NCI-H1436 treated with DMSO at 0.1 percent for 48 hours (cell line): ENCODE measurements at regions not wholly inside any gene's neighbourhood (a gene's known extent, or its start where the extent isn't known, plus 50 kb on each side); places are given as distances from the start of the nearest gene placed in this dataset.
"Not testable (repeated sequence)": the region's sequence is repeated elsewhere in the genome, so short reads cannot be mapped to it uniquely, and the experiment has no call there.

ENCODE experiments used
- DNase-seq: peaks from one replicate; lab custom pipeline; 2025; lab: John Stamatoyannopoulos, UW

DNA sequence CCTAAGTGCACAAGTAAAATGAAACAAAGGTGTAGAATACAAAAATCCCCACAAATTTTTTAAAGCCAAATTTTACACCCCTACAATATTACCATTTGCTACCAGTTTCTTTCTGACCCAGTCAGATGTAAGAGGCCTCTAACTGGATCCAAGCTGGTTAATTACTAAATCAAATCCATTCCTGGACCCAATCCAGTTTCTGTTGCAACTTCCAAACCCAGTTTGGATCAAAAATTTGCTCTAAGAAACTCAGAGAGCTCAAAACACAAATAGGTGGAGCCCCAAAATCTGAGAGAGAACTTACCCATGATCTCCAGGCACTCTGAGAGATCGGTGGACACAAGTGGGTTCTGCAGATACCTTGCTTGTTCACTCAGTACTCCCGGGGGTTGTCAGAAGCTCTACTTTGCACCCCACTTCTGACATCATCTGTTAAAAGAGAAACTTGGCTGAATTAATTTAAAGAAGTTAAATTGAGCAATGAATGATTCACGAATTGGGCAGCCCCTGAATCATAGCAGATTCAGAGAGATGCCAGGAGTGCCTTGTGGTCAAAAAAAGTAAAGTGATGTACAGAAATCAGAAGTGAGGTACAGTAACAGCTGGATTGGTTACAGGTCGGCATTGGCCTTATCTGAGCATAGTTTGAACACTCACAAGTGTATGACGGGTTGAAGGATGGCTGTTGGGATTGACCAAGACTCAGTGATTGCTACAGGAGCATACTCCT is 448.0 kb downstream of the KCNT2 start:
- no peak for DNase-seq

DNA sequence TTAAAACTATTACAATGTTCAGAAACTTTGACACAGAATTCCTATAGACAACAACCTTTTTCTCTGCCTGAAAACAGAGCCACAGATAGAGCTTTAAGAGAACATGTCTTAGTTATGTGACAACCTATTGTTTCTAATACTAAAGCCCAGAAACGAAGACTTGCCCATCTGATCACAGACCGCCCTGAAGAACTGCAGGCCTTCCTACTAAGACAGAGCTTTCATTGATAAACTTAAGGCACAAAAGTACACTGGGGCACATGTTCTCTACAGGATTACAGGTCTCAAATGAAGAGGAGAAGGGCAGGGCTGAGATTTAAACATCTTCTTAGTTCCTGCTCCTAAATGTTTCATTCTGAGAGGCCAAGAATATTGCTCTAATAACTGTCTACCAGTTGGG is 452.7 kb downstream of the KCNT2 start:
- DNase-seq: no peak

DNA sequence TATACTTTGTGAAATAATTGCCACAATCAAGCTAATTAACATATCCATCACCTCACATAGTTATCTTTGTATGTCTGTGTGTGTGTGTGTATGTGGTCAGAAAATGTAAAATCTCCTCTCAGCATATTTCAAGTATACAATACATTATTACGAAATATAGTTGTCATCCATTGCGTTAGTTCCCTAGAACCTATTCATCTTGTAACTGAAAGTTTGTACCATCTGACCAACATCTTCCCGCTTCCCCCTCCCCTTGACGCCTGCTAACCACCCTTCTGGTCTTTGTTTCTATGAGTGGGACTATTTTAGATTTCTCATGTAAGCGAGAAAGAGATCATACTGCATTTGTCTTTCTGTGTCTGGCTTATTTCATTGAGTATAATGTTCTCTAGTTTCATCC is 455.3 kb downstream of the KCNT2 start:
- no peak for DNase-seq

DNA sequence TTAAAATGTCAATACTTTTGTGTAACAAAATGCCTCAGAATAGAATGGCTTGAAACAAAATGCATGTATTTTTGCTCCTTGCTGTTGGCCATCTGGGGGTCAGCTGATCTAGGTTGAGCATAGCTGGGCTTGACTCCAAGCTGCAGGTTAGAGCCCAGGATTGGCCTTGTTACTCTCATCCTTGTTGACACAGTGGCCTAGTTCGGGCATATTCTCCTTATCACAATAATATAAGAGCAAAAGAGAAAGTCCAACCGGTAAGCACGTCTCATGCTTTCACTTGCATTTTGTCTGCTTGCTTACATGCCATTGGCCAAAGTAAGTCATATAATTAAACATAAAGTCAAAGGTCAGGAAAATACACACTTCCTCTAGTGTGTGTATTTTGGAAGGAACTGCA is 456.2 kb downstream of the KCNT2 start:
- DNase-seq: no peak

DNA sequence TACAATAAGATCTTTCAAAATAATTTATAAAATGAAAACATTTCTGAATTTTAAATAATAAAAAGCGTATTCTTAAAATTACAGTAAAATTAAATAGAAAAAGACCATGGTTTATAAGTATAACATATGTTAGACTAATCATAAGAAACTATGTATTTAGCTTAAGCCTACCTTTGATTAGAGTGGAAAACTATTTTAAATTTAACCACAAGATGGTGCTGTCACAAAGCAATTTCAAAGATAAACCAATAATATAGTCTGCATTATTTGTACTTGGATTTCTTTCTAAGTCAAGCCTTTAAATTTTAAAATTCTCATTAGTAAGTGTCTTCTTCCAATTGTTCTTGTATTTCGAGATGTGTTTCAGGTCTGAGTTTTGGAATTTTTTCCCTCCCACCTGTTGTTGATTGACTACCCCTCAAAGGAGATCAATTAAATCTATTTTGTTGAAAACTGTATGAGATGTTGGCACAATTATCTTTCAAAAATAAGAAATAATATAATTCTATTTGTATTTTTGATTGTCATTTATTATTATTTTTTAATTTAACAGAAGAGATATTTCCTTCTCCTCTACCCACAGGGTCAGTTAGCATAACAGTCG is 459.8 kb downstream of the KCNT2 start:
- no peak for DNase-seq

DNA sequence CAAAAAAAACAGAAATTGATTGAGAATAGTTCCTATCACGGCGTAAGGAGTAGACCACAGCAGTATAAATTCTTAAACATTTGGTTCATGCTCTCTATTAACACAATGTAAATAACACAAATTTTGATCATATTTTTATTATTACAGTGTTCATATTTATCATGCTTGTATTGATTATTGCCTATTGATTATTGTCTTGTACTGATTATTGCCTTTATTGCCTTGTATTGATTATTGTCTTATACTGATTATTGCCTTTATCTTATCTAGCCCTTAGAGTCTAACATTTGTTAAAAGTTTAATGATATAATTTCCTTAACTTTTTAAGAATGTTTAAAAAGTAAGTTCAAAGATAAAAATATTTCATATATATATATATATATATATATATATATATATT is 460.7 kb downstream of the KCNT2 start:
- DNase-seq: no peak

DNA sequence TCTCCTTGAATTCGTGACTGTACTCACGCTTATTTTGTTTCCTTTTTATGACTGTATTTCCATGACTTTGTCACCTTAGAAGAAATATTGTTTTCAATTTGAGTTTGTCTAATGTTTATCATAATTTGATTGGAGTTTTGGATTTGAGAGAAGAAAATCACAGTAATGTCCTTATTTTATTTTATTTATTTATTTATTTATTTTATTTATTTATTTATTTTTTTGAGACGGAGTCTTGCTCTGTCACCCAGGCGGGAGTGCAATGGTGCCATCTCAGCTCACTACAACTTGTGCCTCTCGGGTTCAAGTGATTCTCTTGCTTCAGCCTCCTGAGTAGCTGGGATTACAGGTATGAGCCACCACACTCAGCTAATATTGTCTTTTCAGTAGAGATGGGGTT is 463.1 kb downstream of the KCNT2 start:
- not testable (repeated sequence) for DNase-seq

DNA sequence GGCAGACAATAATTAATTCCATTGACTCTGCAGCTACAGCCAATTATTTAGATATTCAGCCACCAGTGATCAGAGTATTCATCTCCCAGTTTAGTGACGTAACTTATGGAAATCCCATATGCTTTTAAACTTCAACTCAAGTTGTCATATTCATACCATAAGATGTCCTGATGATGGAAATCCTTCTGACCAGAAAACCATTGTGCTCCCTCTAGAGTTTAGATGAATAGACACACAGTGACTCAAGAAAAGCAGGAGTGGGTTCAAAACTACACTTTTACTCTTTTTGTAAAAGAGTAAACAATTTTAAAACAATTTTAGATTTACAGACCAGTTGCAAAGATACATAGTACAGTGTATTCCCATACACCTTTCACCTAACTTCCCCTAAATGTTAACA is 463.7 kb downstream of the KCNT2 start:
- DNase-seq: no peak

DNA sequence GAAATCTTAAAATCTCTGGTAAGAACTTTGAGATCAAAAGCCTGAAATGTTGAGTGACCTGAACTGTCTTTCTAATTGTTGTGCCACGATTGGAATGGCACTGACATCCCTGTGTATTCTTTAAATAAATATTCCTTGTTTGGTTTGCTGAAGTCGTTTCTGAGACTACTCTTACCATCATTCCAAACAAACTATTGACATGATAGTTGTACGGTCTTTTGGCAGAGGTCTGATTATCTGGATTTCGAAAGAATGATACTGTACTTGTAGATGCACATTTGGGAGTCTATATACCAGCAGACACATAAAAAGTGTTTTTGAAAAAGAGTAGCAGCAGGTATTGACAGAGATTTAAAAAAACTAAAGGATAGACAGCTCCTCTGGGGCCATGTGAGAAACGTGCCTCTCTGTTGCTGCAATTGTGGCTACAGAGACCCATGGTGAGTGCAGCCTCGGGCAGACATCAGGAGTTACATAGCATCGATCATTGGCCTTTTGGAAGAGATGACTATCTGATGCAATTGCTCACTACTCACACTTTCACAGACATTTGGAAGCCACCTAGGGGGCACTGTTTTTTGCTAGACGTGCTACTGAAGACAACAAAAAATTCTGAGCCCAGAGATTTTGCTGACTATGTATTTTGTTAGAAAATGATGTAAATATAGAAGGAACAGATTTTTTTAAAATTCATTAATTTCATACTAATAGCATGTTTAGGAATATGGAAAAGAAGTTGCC is 464.5 kb downstream of the KCNT2 start:
- no peak for DNase-seq

DNA sequence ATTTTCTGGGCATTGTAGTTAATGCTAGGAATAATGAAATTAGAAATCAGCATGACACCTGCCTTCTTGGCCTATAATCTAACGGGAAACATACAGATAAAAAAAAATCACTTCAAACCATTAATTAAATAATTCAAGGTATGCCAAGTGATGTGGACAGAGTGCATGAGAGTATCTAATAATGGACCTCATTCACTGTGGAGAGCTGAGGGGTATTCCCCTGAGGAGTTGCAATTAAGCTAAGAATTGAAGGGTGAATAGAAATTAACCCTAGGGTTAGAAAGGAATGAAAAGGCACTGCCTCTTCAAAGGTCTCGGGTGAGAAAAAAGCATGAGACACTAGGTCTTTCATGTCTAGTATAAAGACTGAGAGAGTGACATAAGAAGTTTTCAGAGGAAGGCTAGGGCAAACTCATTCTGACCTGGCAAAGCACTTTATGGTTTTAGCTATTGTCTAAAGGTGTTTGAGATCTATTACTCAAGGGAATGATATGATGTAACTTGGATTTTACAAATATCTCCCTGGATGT is 466.1 kb downstream of the KCNT2 start:
- DNase-seq: no peak

DNA sequence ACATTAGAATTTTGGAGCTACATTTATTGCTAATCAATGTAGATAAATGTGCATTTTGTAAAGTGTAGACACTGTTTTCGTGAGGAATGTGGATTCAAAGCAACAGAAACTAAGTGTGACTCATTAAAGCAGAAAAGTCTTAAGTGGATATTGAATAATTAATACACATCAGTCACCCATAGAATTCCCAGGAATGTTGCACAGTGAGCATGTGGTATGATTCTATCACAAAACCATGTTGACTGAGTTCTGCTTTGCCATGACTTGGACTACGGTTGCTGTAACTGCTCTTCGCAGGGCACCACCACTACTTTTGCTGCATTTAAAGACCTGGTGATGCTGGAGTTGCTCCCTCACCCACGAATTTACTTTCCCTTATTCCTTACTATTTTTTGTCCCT is 471.8 kb downstream of the KCNT2 start:
- DNase-seq: no peak

DNA sequence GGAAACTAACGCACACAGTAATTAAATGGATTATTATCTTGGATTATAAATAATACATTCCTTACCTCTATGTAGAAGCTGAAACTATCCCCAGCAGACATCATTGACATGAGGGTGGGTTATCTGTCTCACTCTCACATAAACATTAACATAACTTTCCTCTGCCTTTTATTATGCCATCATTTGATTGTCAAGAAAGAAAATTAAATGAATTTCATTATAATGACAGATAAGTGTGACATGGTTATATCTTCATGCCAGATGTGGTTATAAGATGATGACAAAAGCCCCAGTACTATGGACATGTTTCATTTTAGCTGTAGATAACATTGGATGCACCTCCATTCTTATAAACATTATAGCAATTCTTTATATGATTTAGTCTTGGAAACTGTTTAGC is 476.5 kb downstream of the KCNT2 start:
- no peak for DNase-seq

DNA sequence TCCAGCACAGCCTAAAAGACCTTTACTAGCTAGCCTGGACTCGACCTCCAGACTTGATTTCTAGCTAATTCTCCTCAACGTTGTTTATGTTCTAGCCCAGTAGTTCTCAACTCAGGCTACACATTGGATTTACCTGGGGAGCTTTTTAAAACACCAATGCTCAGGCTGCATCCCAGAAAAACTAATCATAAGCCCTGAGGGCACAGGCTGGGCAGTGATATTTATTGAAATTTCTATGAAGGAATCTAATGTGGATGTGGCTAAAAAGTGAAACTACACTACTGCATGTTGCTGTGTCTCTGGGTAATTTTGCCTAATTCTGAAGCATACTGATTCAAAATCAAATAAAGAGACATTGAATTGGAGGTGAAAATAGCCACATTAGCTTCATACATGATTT is 479.4 kb downstream of the KCNT2 start:
- DNase-seq: no peak

DNA sequence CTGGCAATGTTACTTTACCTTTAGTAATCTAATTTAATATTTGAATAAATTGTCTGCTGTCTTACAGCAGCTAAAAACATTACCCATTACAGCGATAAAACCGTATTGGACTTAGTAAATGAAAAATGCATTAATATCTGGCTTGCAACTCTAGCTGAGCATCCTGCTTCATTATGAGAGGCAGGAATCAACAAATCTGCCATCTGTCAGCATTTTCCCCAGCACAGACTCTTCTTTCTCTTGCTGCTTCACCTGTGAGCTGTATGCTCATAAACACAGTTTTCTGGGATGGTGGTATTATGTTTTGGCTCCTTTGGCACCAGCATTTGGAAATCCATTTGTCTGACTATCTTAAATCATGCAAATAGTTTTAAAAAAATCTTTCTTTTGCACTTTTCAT is 487.1 kb downstream of the KCNT2 start:
- no peak for DNase-seq

DNA sequence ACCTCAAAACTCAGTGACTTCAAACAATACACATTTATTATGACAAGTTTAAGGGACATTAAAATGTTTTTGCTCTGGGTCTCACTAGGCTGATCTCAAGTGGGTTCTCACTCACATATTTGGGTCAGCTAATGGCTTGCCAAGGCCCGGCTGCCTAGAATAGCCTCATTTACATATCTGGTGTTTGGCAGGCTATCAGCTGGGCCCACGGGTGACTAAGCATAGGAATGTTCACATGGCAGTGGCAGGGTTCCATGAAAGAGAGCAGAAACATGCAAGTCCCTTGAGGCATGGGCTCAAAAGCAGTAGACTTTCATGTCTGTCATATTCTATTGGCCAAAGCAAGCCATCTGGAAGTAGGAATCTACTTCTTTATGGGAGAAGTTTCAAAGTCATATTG is 492.6 kb downstream of the KCNT2 start:
- DNase-seq: no peak

DNA sequence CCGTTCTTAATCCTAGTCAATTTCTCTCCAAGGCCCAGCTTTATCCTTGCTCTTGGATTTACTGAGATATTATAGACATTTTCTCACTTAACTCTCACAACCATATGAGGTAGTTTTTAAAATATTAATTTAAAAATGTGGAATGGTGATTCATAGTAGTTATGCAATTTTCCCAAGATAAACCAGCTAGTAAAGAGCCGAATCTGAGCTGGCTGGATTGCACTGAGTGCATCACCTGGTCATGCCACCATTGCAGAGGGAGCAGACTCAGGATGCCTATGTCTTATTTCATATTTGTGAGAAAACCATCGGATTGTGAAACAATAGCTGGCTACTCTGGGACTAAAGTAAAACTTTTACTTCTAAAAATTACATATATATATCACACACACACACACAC is 494.0 kb downstream of the KCNT2 start:
- no peak for DNase-seq

DNA sequence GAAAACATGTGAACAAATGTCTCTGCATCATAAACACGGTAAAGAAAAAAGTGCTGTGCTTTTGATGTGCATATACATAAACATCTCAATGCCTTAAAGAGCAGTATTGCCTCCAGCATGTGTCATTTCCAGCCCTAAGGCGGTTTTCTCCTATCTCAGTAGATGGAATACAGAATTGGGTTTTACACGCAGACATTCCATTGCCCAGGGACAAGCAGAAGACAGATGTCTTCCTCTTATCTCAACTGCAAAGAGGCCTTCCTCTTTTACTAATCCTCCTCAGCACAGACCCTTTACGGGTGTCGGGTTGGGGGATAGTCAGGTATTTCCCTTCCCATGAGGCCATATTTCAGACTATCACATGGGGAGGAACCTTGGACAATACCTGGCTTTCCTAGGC is 499.2 kb downstream of the KCNT2 start:
- DNase-seq: not testable (repeated sequence)

DNA sequence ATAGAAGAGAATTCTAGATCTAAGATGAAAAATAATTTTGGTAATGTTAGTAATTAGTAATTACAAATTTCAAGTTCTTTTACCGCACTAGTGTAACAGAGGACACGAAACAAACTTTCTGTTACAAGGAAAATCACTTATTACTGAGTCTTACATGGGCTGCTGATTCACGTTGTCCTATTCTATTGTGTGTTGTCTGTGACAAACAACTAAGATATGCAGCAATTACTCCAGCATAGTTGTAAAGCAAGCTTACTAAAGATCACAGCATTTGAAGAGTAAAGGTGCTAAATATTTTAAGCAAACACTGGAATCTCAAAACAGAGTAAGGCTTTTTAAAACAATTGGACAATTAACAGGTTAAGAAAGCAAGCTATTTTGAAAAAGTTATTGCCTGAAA is 502.3 kb downstream of the KCNT2 start:
- no peak for DNase-seq

DNA sequence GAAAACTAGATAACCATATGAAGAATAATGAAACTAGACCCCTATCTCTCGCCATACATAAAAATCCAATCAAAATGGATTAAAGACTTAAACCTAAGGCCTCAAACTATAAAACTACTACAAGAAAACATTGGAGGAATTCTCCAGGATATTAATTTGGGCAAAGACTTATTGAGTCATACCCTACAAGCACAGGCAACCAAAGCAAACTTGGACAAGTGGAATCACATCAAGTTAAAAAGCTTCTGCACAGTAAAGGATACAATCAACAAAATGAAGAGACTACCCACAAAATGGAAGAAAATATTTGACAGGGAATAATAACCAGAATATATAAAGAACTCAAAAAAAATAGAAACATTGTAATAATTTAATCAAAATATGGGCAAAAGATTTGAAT is 505.4 kb downstream of the KCNT2 start:
- no peak for DNase-seq

DNA sequence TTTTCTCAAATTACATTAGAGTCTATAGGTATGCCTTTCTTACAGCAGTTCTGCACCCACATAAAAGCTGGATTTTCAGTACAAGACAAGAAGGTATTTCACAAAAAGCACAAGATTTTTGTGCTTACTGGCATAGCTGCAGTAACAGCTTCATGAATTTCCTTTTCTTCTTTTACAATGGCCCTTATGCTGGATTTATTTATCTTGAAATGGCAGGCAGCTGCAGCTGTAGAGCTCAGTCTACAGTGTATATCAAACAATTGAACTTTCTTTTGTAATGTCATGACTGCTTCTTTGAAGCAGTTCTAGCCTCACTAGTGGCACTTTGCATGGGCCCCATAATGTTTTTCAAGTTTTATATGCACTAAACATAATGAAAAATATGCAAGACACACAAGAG is 510.2 kb downstream of the KCNT2 start:
- no peak for DNase-seq

DNA sequence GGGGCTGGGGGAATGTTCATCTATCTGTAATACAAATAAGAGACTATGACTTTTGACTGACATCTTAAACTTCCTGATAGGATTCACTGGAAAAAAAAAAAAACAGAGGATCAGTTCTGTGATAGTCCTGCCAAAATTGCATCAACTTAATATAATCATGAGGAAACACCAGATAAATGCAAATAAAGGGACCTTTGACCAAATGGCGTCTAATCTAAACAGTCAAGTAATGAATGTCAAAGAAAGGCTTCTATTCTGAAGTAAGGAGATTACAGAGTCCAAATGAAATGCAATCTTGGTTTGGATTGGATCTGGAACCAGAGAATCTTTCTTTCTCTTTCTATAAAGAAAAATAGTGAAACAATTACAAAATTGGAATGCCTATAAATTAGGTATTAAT is 513.4 kb downstream of the KCNT2 start:
- no peak for DNase-seq

DNA sequence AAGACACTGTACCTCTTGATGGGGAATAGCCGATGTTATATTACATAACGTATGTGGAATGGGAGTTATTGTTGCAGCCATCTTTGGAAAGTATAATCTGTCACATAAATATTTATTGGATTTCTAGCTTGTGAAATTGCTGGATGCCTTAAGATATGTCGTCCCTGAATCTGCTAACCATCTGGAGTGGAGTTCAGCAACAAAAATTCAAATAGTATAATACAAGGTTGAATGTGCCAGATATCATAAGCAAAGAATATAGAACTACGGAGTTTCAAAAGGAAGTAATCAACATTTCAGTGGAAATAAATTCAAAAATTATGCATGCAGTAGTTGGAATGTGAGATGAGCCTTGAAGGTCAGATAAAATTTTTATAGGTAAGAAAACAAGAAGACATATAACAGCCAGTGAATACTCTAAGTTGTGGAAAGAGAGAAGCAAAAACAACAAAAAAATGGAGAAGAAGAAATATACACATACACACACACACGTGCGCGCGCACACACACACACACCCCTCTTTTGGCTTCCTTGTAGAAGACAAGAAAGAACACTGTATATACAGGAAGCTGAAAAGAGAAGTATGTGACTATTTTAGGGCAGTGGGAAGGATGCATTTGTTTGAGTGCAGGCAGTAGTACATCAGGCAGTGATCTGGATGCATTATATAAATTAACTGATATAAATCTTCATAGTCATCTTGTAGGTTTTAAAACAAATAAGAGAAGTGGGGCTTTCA is 516.7 kb downstream of the KCNT2 start:
- no peak for DNase-seq

DNA sequence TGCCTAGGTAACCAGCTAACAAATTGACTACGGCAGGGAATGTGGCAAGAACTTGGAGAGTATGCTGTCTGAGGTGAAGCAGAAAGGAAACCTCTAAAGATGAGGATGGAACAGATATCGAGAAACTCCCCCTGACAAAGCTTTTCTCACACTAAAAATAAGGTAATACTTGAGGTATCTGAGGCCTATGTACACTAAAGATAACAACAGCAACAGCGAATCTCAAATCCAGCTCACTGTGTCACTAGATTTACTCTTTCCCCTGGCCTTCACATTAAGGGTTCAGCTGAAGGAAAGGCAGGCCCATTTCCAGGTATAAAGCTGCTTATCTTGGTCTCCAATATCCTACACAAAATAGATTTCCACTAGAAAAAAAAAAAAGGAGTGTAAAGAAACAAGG is 518.0 kb downstream of the KCNT2 start:
- no peak for DNase-seq
